ENCODE measurements at regions not wholly inside any gene's neighbourhood (a gene's known extent, or its start where the extent isn't known, plus 50 kb on each side); places are given as distances from the start of the nearest gene placed in this dataset.

DNA sequence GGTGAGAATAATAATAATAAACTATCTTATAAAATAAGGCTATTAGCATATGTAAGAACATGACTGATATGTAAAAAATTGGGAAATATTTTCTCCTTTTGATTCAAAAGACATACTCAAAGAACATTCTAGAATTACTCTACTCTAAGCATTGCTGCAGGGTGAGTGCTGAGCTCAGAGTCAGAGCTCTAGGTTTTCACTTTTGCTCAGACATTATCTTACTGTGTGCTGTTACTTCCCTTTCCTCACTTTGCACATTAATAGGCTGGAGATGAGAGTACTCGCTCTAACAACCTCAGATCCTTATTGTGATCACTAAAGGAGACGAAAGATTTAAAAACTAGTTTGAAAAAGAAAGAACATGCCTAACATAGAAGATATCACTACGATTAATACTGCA, 99.4 kb upstream of the C9orf72 start:
- TF ChIP-seq, protein P1, sequence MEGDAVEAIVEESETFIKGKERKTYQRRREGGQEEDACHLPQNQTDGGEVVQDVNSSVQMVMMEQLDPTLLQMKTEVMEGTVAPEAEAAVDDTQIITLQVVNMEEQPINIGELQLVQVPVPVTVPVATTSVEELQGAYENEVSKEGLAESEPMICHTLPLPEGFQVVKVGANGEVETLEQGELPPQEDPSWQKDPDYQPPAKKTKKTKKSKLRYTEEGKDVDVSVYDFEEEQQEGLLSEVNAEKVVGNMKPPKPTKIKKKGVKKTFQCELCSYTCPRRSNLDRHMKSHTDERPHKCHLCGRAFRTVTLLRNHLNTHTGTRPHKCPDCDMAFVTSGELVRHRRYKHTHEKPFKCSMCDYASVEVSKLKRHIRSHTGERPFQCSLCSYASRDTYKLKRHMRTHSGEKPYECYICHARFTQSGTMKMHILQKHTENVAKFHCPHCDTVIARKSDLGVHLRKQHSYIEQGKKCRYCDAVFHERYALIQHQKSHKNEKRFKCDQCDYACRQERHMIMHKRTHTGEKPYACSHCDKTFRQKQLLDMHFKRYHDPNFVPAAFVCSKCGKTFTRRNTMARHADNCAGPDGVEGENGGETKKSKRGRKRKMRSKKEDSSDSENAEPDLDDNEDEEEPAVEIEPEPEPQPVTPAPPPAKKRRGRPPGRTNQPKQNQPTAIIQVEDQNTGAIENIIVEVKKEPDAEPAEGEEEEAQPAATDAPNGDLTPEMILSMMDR (IDR thresholded peaks at IDR 0.05) = no peak
- TF ChIP-seq TCF7L2 (IDR thresholded peaks at IDR 0.05; ENCODE audit: low read depth, low read length) = no peak
